GM18520 (cell line): ENCODE measurements at regions not wholly inside any gene's neighbourhood (a gene's known extent, or its start where the extent isn't known, plus 50 kb on each side); places are given as distances from the start of the nearest gene placed in this dataset.

Source experiments
- ATAC-seq: cut with Tn5 transposase; IDR thresholded peaks from one replicate; pipeline ENCODE4 v1.9.1; 2021; ENCODE audit not compliant: unreplicated experiment

GRCh38 chr2:7452110-7452876, 535.1 kb downstream of the RNF144A start:
- no peak for ATAC-seq

DNA sequence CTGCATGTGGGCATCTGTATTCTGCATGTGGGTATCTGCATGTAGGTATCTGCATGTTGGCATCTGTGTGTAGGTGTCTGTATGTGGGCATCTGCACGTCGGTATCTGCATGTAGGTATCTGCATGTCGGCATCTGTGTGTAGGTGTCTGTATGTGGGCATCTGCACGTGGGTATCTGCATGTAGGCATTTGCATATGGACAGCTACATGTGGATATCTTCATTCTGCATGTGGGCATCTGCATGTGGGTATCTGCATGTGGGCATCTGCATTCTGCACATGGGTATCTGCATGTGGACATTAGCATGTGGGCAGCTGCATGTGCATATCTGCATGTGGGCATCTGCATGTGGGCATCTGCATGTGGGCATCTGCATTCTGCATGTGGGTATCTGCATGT, 537.4 kb downstream of the RNF144A start:
- no peak for ATAC-seq

GRCh38 chr2:7456762-7457161, 539.5 kb downstream of the RNF144A start:
- ATAC-seq: no peak

DNA sequence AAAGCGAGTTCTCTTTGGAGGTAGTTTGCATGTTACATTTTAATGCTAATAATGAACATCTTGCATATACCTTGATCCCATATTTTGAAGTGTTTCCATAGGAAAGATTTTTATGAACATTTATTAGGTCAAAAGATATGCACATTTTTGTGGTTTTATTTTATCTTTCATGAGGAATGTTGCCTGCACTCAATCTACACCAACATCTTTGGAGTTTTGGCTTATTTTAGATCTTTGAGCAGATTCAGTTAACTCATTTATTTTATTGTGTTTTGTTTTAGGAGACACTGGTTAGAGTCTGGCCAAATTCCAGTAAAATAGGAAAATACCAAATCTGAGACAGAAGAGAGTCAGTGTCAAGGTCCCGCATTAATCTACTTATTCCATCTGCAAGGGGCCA, 540.9 kb downstream of the RNF144A start:
- no peak for ATAC-seq

DNA sequence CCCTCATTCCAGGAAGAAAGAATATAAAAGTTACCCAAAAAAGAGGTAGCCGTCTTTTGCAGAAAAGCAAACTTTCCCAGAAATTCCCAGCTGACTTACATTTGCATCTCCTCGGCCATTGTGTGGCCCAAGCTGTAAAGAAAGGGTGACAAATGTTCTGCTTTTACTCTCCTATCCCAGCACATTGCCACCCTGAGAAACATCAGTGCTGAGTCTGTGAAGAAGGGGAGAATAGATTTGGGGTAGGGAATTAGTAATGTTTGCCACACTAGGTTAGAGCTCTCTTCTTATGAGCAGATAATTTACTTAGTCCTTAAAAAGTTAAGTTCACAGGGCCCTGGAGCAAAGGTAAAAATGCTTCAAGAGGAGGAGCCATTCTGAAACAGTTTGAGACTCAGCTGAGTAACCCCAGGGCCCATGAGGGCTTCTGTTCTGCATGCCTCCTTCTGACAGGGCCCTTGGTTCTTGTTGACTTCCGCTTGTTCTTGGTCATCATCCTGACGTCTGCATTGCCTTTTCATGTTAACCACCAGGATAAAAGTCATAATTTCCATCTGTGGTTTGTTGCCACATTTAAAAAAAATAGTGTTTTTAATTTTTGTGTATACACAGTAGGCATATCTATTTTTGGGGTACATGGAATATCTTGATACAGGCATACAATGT, 550.7 kb downstream of the RNF144A start:
- ATAC-seq: no peak

DNA sequence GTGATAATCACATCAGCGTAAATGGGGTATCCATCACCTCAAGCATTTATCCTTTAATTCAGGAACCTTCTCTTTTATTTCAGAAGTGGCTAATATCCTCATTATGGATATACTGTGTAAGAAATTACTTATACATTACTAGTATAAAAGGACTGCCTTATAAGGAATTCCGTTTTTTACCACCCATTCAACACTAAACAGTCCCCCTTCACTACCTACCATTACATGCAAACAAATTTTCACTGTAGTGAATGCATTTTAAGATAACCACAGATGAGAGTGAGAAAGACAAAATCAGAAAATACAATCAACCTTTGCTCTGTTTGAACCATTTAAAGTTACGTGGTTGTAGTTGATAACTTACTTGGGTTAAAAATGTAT, 551.2 kb downstream of the RNF144A start:
- ATAC-seq: no peak

GRCh38 chr2:7468955-7469354, 551.7 kb downstream of the RNF144A start:
- ATAC-seq: no peak

GRCh38 chr2:7471185-7471584, 554.0 kb downstream of the RNF144A start:
- no peak for ATAC-seq

DNA sequence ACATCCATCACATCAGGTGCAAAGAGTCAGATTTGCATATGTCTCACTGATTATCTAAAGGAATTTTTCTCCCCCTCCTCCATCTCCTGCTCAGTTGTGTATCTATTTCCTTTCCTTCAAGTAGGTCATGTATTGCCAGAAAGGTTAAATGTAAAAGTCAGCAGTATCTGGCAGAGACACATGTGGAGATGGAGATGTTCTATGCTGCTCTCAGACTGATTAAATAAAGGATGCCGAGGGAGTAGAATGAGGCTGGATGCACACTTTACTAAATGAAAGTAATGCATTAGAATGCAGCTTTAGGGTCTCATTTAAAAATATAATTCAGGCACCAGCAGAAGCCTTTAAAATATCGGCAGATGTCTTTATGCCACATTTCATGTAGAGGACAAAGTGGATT, 555.3 kb downstream of the RNF144A start:
- ATAC-seq: no peak

DNA sequence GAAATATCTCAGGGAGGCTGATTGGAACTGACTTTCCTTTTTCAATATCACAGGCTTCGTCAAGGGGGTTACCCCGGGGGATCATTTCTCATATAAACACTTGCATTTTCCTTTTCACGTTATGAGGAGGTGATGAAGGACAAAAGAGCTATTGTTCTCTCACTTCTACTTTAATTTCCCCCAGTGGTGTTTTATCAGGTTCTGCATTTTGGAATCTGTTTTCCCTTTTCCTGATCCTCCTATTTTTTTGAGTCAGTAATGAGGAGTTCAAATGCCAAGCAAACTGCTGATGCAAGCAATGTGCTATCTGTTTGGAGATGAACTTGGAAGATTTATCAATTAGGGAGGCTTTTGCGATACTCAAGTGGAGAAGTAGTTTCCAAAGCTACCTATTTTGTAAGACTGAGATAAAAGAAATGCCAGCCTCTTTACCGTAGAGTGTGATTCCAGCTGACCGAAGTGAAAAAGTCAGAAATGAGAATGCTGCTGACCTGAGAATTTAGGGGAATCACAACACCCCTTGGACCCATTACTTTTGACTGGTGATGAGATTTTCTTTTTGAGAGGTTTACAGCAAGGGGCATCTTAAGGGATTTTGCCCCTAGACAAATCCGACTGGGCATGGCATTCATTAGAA, 556.0 kb downstream of the RNF144A start:
- no peak for ATAC-seq

- no peak for ATAC-seq
Measured at GRCh38 chr2:7476371-7476770, 559.2 kb downstream of the RNF144A start.

DNA sequence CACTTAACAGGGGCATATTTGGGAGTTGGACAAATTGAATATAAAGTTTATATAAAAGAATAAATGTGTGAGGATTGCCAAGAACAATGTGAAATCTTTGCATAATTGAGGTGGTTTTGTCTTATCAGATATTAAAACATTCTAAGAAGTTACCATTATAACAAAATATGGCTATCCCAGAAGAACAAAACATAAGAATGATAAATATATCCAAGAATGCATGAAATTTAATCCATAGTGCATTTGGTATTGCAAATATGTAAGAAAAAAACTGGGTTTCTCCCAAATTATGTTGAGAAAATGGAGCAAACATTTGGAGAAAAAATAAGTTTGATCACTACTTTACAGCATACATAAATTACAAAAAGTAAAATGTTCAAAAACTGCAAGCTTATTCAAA, 562.4 kb downstream of the RNF144A start:
- ATAC-seq: no peak

DNA sequence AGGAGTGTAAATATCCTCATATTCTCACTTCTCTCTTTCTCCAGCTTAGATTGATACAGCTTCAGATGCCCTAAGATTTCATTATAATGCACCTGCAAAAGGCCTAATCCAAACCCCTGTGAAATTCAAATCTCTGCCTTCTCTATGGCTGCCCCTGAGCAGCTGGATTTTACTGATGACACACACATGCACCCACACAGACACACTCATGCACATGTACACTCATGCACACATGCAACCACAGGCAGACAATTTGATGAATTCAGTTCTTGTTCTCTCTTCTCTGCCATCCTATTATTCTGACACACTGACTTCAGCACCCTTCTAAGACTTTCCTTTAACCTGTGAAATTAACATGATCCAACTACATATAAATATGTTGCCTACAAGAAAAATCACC, 563.2 kb downstream of the RNF144A start:
- ATAC-seq: no peak

DNA sequence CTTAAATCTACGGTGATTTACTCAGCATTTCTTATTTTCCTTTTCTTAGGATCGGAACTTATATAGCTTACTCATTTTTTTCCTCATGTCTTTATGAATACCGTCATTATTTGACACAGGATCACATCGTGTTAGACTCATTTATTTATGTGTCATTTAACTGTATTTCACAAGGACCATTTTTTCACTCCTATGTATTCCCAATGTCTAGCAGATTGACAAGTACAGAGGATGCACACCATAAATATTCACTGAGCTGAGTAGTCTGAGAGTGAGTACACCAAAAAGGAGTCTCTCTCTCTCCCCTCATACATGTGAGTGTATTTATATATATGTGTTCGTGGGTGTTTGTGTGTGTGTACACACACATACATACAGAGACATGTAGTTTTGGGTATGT, 573.5 kb downstream of the RNF144A start:
- no peak for ATAC-seq

DNA sequence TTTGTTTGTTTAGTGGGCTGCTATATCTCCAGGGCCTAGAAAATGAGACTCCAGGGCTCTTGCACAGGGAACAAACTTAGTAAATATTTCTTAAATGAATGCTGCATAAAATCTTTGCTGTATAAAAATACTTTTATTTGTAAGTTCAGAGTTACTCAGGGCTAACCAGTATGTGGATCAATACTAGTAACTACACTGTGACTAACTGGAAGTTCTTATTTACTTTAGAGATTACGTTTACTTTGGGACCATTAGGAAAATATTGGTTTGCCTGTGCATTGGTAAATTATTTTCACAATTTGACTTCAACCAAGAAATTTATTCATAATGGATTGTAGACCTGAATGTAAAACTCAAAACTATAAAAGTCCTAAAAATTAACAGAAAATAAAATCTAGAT, 575.5 kb downstream of the RNF144A start:
- no peak for ATAC-seq

DNA sequence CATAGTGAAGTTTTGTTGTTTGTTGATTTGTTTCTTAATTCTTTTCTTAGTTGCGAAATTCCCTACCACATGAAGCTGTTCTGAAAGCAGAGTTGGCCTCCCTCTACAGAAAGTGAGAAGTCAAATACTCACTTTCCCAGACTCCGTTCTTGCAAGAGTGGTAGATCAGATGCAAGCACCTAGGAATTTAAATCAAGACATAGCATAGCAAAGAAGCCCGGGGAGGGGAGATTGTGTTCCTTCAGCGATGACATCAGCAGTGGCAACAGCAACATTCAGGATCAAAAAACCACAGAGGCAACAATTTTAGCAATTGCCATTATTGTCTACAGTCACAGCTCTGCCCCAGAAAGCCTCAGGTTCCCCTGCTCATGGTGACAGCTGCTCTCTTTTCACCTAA, 580.0 kb downstream of the RNF144A start:
- ATAC-seq: no peak

DNA sequence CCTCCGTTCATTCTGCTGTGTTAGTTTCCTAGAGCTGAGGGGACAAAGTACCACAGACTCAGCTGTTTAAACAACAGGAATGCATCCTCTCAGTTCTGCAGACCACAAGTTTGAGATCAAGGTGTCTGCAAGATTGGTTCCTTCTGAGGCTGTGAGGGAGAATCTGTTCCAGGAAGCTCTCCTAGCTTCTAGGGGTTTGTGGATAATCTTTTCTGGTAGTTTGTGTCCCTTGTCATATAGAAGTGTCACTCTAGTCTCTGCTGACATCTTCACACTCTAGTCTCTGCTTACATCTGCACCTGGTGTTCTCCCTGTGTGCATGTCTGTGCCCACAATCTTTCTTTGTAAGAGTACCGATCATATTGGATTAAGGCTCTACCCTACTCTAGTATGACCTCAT, 581.8 kb downstream of the RNF144A start:
- no peak for ATAC-seq

DNA sequence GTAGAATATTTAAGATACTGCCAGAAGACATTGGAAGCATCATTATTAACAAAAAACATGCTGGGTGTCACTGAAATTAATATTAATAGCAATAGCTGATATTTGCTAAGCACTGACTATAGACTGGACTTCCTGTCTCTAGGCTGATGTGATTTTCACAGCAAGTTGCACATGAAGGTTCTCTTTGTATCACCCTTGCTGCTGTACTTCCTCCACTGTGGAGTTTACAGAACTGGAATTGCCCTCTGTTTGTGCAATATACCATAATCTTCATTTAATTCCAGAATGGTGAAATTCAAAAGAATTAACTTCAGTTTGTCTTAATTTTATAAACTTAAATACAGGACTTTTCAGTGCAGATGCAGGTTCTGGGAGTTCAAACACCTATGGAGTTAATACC, 585.1 kb downstream of the RNF144A start:
- ATAC-seq: no peak

GRCh38 chr2:7508296-7508943, 591.2 kb downstream of the RNF144A start:
- ATAC-seq: no peak

- no peak for ATAC-seq
Measured at GRCh38 chr2:7510353-7510752, 593.1 kb downstream of the RNF144A start.

GRCh38 chr2:7513834-7514233, 596.6 kb downstream of the RNF144A start:
- no peak for ATAC-seq

DNA sequence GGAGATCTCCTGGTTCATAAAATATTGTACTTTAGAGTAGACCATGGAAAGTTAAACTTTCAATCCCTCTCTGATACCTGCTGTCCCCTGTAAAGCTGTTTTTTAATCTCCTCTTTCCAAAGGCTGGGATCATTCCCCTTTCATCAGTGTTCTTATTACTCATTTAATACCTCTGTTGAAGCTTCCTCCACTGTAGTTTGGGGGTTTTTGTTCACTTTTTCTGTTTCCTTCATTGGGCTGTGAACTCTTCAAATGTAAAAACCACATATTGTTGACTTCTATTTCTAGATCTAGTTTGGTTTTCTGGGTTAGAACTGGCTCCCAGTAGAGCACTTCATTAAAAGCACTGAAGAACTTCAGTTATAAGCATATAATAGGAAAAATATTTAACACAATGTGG, 598.1 kb downstream of the RNF144A start:
- ATAC-seq: no peak
